Brain microvascular endothelial cell (primary cell): ENCODE measurements at regions not wholly inside any gene's neighbourhood (a gene's known extent, or its start where the extent isn't known, plus 50 kb on each side); places are given as distances from the start of the nearest gene placed in this dataset.

Source experiments
- DNase-seq: peaks from one replicate; pipeline ENCODE4 v3.0.0-alpha.2; 2020
- H3K27ac ChIP-seq: fragments of 250-450 bp; sonication (Bioruptor Pico); 2 replicates; pipeline ENCODE4 v1.5.1; 2020; ENCODE audit warnings: mild to moderate bottlenecking, moderate library complexity
- H3K27me3 ChIP-seq: fragments of 250-450 bp; sonication (Bioruptor Pico); replicated peaks from 2 replicates; pipeline ENCODE4 v1.5.1; 2020; ENCODE audit warnings: mild to moderate bottlenecking
- H3K36me3 ChIP-seq: fragments of 250-450 bp; sonication (Bioruptor Pico); replicated peaks from 2 replicates; pipeline ENCODE4 v1.5.1; 2020; ENCODE audit warnings: mild to moderate bottlenecking
- H3K4me3 ChIP-seq: 2 replicates; pipeline ENCODE4 v1.5.1; 2011; ENCODE audit warnings: low read depth, mild to moderate bottlenecking, control low read depth, low read length, moderate library complexity
- CTCF ChIP-seq: IDR thresholded peaks from 2 replicates; pipeline ENCODE4 v1.5.1; 2011; ENCODE audit warnings: low read depth, mild to moderate bottlenecking, moderate library complexity, low read length, control low read depth, inconsistent platforms; ENCODE audit errors: missing control alignments
- in situ Hi-C: cut with HindIII; loops from 2 replicates; pipeline ENCODE4 v1.10.0; 2017; ENCODE audit warnings: low sequenced_read_pairs, low pct_ligation_motif_present

- no peaks in the 10 kb centered on the region for H3K36me3 ChIP-seq
- in situ Hi-C loops, result no loop called here
- no peak overlapping the region for H3K4me3 ChIP-seq
- no peak overlapping the region for H3K27ac ChIP-seq
- no peak for DNase-seq
- no peaks in the 10 kb centered on the region for H3K27me3 ChIP-seq
- TF ChIP-seq CTCF, result no peak
Measured at GRCh38 chr3:117499189-117499870, 789.8 kb downstream of the TUSC7 start.

- no peak overlapping the region for H3K4me3 ChIP-seq
- H3K27me3 ChIP-seq, result no peaks in the 10 kb centered on the region
- in situ Hi-C loops, result no loop called here
- TF ChIP-seq CTCF, result no peak
- H3K36me3 ChIP-seq, result no peaks in the 10 kb centered on the region
- no peak overlapping the region for H3K27ac ChIP-seq
- DNase-seq, result no peak
Measured at GRCh38 chr3:117507958-117508357, 798.4 kb downstream of the TUSC7 start.

GRCh38 chr3:117509858-117510257 is 800.3 kb downstream of the TUSC7 start:
- no peak for TF ChIP-seq CTCF
- H3K27ac ChIP-seq, result no peak overlapping the region
- H3K27me3 ChIP-seq, result no peaks in the 10 kb centered on the region
- no peaks in the 10 kb centered on the region for H3K36me3 ChIP-seq
- no peak overlapping the region for H3K4me3 ChIP-seq
- no peak for DNase-seq
- in situ Hi-C loops, result no loop called here

GRCh38 chr3:117510396-117510795 is 800.8 kb downstream of the TUSC7 start:
- TF ChIP-seq CTCF, result no peak
- DNase-seq, result no peak
- Histone ChIP-seq H3K27ac (no peak overlapping the region), H3K4me3 (no peak overlapping the region), H3K36me3 (no peaks in the 10 kb centered on the region), H3K27me3 (no peaks in the 10 kb centered on the region)
- in situ Hi-C loops, result no loop called here

GRCh38 chr3:117512975-117513374 is 803.4 kb downstream of the TUSC7 start:
- no peak overlapping the region for H3K27ac ChIP-seq
- H3K36me3 ChIP-seq, result no peaks in the 10 kb centered on the region
- H3K4me3 ChIP-seq, result no peak overlapping the region
- in situ Hi-C loops, result no loop called here
- no peaks in the 10 kb centered on the region for H3K27me3 ChIP-seq
- DNase-seq, result no peak
- no peak for TF ChIP-seq CTCF

- Histone ChIP-seq H3K27ac (no peak overlapping the region), H3K36me3 (no peaks in the 10 kb centered on the region), H3K4me3 (no peak overlapping the region), H3K27me3 (no peaks in the 10 kb centered on the region)
- DNase-seq, result no peak
- in situ Hi-C loops, result no loop called here
- TF ChIP-seq CTCF, result no peak
Measured at GRCh38 chr3:117515309-117515708, 805.7 kb downstream of the TUSC7 start.
